ENCODE measurements at regions not wholly inside any gene's neighbourhood (a gene's known extent, or its start where the extent isn't known, plus 50 kb on each side); places are given as distances from the start of the nearest gene placed in this dataset.

DNA sequence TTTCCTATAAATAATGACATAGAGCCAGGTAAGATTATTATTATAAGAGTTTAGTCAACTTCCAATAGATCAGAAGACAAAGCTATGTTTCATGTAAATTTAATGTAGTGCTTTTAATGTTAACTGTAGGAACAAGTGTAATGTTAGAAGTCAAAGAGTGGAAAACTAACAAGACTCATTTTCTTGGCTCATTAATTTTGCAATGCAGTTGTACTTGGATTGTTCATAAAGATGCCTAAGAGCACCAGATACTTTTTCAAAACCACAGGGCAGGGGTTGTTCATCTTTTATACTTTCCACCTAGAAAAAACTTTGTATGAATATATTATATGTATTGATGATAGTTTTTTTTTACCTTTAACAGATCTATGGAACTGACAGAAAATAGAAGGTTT lies 1705.3 kb upstream of the CDH9 start:
- no peaks in the 10 kb centered on the region for H3K9me3 ChIP-seq
- H3K36me3 ChIP-seq (replicated peaks in 1 of 2; ENCODE audit: insufficient read depth in 1 of 2, low read depth in 2 of 2) = no peaks in the 10 kb centered on the region
- TF ChIP-seq CTCF (IDR thresholded peaks at IDR 0.05) (no peak), POLR2A (IDR thresholded peaks at IDR 0.05) (no peak)
- no peaks in the 10 kb centered on the region for H3K27me3 ChIP-seq
- DNase-seq (no peak), ATAC-seq (no peak)
- H3K4me1 ChIP-seq = no peaks in the 10 kb centered on the region
- no peak overlapping the region for H3K27ac ChIP-seq
- no peak overlapping the region for H3K4me3 ChIP-seq
- intact Hi-C loops (cut with DNase I) = no loop called here

DNA sequence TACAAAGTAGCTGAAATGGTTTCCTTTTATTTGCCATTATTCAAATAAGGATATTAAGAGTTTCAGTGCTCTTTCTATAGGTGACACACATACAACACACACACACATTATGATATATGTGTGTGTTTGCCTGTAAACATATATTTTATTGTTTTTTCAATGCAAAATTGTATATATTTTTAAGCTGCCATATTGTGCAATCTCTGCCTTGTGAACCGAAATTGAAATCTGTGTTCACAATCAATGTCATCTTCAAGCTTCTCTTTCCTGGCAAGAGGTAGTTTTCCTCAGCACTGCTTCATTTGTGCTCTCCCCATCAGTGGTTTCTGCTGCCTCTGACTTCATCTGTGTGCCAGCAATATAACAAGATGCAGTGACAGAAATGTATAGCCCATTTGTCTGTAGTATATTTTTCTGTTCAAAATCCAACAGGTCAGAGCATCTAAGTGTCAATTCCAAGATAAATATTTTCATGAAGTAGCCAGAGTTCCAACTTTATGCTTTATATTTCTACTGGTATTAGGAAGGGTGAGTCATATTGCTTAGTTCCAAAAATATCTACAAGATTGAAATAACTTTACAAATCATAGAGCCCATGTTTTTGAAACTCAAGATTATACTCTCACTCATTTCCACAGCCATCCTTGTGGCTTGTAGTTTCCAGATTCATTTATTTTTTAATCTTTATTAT lies 1704.8 kb upstream of the CDH9 start:
- DNase-seq = no peak
- Histone ChIP-seq H3K4me1 (no peaks in the 10 kb centered on the region), H3K9me3 (no peaks in the 10 kb centered on the region), H3K4me3 (no peak overlapping the region), H3K27me3 (no peaks in the 10 kb centered on the region), H3K36me3 (replicated peaks in 1 of 2; ENCODE audit: insufficient read depth in 1 of 2, low read depth in 2 of 2) (no peaks in the 10 kb centered on the region), H3K27ac (no peak overlapping the region)
- TF ChIP-seq POLR2A (IDR thresholded peaks at IDR 0.05) (no peak), CTCF (IDR thresholded peaks at IDR 0.05) (no peak)
- ATAC-seq = no peak
- intact Hi-C loops (cut with DNase I) = no loop called here
- WGBS, 2 donors = 0 to 17% methylated on average over 1 of the region's 1 CpG

- Histone ChIP-seq H3K9me3 (no peaks in the 10 kb centered on the region), H3K27me3 (no peaks in the 10 kb centered on the region), H3K4me1 (no peaks in the 10 kb centered on the region), H3K36me3 (replicated peaks in 1 of 2; ENCODE audit: insufficient read depth in 1 of 2, low read depth in 2 of 2) (no peaks in the 10 kb centered on the region), H3K4me3 (no peak overlapping the region), H3K27ac (no peak overlapping the region)
- ATAC-seq (no peak), DNase-seq (no peak)
- WGBS, 2 donors = 66 to 67% methylated on average over 2 of the region's 2 CpGs
- intact Hi-C loops (cut with DNase I) = no loop called here
- no peak for TF ChIP-seq CTCF (IDR thresholded peaks at IDR 0.05)
- no peak for TF ChIP-seq POLR2A (IDR thresholded peaks at IDR 0.05)
Measured at GRCh38 chr5:28737682-28738081, 1699.3 kb upstream of the CDH9 start.

GRCh38 chr5:28737222-28737621 lies 1698.8 kb upstream of the CDH9 start:
- intact Hi-C loops (cut with DNase I) = no loop called here
- TF ChIP-seq CTCF (IDR thresholded peaks at IDR 0.05) (no peak), POLR2A (IDR thresholded peaks at IDR 0.05) (no peak)
- Histone ChIP-seq H3K36me3 (replicated peaks in 1 of 2; ENCODE audit: insufficient read depth in 1 of 2, low read depth in 2 of 2) (no peaks in the 10 kb centered on the region), H3K4me1 (no peaks in the 10 kb centered on the region), H3K9me3 (no peaks in the 10 kb centered on the region), H3K27me3 (no peaks in the 10 kb centered on the region), H3K27ac (no peak overlapping the region), H3K4me3 (no peak overlapping the region)
- DNase-seq (no peak), ATAC-seq (no peak)

GRCh38 chr5:28734396-28734795 lies 1696.0 kb upstream of the CDH9 start:
- no peak overlapping the region for H3K27ac ChIP-seq
- WGBS, 2 donors = 56% methylated on average over 3 of the region's 3 CpGs
- H3K9me3 ChIP-seq = no peaks in the 10 kb centered on the region
- TF ChIP-seq POLR2A (IDR thresholded peaks at IDR 0.05) (no peak), CTCF (IDR thresholded peaks at IDR 0.05) (no peak)
- intact Hi-C loops (cut with DNase I) = no loop called here
- H3K4me3 ChIP-seq = no peak overlapping the region
- no peak for ATAC-seq
- no peak for DNase-seq
- H3K27me3 ChIP-seq = no peaks in the 10 kb centered on the region
- no peaks in the 10 kb centered on the region for H3K4me1 ChIP-seq
- H3K36me3 ChIP-seq (replicated peaks in 1 of 2; ENCODE audit: insufficient read depth in 1 of 2, low read depth in 2 of 2) = no peaks in the 10 kb centered on the region

Measured in body of pancreas (tissue), 4 donors.